SU-DHL-6 (cell line): ENCODE measurements at regions not wholly inside any gene's neighbourhood (a gene's known extent, or its start where the extent isn't known, plus 50 kb on each side); places are given as distances from the start of the nearest gene placed in this dataset.

Experiments used
- EZH2phosphoT487 ChIP-seq: fragments of 200-600 bp; sonication (generic), shearing (Covaris generic); conservative IDR thresholded peaks from 2 replicates; pipeline ENCODE4 v1.6.1; 2018; ENCODE audit warnings: mild to moderate bottlenecking, antibody characterized with exemption, low read length, moderate library complexity, mixed read lengths
- TF ChIP-seq, protein P1 (sequence below): fragments of 200-600 bp; sonication (generic); IDR thresholded peaks from one replicate; pipeline ENCODE4 v1.5.1; 2017; ENCODE audit warnings: antibody characterized with exemption, mild to moderate bottlenecking, low read length, moderate library complexity; ENCODE audit not compliant: insufficient read depth, poor library complexity, severe bottlenecking

DNA sequence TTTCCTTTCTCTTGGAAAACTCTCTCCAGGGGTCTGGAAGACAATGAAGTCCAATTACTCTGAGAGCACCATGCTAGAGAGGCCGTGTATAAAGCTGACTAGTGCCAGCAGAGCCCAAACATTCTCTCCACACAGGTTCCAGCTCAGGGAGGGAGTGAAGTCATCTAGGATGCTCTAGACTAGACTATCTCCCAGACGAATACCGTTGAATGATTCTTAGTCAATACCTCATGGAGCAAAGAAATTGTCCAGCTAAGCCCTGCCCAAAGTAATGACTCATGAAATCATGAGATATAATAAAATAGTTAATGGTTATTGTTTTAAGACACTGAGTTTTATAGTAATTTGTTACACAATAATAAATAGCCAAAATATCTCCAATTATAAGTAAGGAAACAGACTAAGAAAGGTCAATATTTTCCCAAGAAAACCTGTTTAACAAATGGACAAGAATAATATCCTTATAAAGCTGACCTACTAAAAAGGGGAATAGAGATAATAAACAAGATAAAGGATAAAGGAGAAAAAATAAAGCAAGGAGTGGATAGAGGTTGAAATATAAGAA lies 163.9 kb upstream of the LRRC7 start:
- TF ChIP-seq, protein P1, sequence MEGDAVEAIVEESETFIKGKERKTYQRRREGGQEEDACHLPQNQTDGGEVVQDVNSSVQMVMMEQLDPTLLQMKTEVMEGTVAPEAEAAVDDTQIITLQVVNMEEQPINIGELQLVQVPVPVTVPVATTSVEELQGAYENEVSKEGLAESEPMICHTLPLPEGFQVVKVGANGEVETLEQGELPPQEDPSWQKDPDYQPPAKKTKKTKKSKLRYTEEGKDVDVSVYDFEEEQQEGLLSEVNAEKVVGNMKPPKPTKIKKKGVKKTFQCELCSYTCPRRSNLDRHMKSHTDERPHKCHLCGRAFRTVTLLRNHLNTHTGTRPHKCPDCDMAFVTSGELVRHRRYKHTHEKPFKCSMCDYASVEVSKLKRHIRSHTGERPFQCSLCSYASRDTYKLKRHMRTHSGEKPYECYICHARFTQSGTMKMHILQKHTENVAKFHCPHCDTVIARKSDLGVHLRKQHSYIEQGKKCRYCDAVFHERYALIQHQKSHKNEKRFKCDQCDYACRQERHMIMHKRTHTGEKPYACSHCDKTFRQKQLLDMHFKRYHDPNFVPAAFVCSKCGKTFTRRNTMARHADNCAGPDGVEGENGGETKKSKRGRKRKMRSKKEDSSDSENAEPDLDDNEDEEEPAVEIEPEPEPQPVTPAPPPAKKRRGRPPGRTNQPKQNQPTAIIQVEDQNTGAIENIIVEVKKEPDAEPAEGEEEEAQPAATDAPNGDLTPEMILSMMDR, result no peak
- no peak for TF ChIP-seq EZH2phosphoT487
